ENCODE measurements at regions not wholly inside any gene's neighbourhood (a gene's known extent, or its start where the extent isn't known, plus 50 kb on each side); places are given as distances from the start of the nearest gene placed in this dataset.

DNA sequence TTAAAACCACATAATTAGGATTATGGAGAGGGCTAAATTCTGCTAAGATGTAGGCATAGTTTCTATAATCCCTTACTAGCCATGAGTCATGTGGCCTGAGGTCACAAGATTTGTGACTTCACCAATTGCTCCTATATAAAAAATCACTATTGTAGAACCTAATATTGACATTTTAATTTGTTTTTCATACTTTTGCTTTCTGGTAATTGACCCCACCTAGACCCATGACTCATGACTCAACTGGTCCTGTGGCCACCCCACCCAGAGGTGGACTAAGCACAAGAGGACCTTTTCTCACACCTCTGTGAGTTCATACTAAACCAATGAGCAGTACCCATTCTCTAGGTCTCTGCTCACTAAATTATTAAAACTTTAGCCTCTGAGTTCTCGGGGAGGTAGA lies 1567.5 kb upstream of the LRRTM1 start:
- Histone ChIP-seq H3K9me3 (ENCODE audit: control insufficient read depth in 2 of 3, low read length in 3 of 3) (no peaks in the 10 kb centered on the region), H3K27me3 (ENCODE audit: control insufficient read depth in 2 of 2, insufficient read depth in 2 of 2, low read length in 2 of 2) (no peaks in the 10 kb centered on the region), H3K4me3 (ENCODE audit: low read length) (no peak overlapping the region), H3K4me1 (ENCODE audit: control insufficient read depth in 2 of 2, insufficient read depth in 2 of 2, low read length in 2 of 2) (no peaks in the 10 kb centered on the region), H3K27ac (ENCODE audit: low read depth, low read length) (no peak overlapping the region), H3K36me3 (ENCODE audit: control insufficient read depth in 2 of 3, insufficient read depth in 3 of 3, low read length in 3 of 3) (no peaks in the 10 kb centered on the region)
- no peaks in the 10 kb centered on the region for H3K4me1 Mint-ChIP-seq
- ChIA-PET CTCF (no interaction called here), POLR2A (no interaction called here)
- intact Hi-C loops (cut with micrococcal nuclease), result no loop called here
- peaks cover 0 to 22% (median 8%) of the 10 kb centered on the region in 11 donors for H3K9me3 Mint-ChIP-seq
- ATAC-seq, result no peak
- H3K27me3 Mint-ChIP-seq, result no peaks in the 10 kb centered on the region
- no peaks in the 10 kb centered on the region for H3K36me3 Mint-ChIP-seq
- no peak overlapping the region for H3K4me3 Mint-ChIP-seq
- H3K27ac Mint-ChIP-seq, result no peak overlapping the region
- DNase-seq, result no peak

- ATAC-seq (no peak), DNase-seq (no peak)
- ChIA-PET CTCF (interaction anchor here (0.7 kb wide), 1 partner anchor 16 kb away, joined by 3 read pairs; no protein-coding TSS in a partner anchor), POLR2A (no interaction called here)
- Histone ChIP-seq H3K4me1 (ENCODE audit: control insufficient read depth in 2 of 2, insufficient read depth in 2 of 2, low read length in 2 of 2) (no peaks in the 10 kb centered on the region), H3K27ac (ENCODE audit: low read depth, low read length) (no peak overlapping the region), H3K4me3 (ENCODE audit: low read length) (no peak overlapping the region), H3K36me3 (ENCODE audit: control insufficient read depth in 2 of 3, insufficient read depth in 3 of 3, low read length in 3 of 3) (no peaks in the 10 kb centered on the region), H3K27me3 (ENCODE audit: control insufficient read depth in 2 of 2, insufficient read depth in 2 of 2, low read length in 2 of 2) (no peaks in the 10 kb centered on the region), H3K9me3 (ENCODE audit: control insufficient read depth in 2 of 3, low read length in 3 of 3) (no peaks in the 10 kb centered on the region)
- Mint-ChIP-seq H3K27me3 (no peaks in the 10 kb centered on the region), H3K27ac (no peak overlapping the region), H3K4me3 (no peak overlapping the region), H3K36me3 (no peaks in the 10 kb centered on the region), H3K4me1 (no peaks in the 10 kb centered on the region), H3K9me3 (peaks cover 2 to 18% (median 9%) of the 10 kb centered on the region in 11 donors)
- intact Hi-C loops (cut with micrococcal nuclease), result no loop called here
Measured at GRCh38 chr2:81870119-81870518, 1565.6 kb upstream of the LRRTM1 start.

- Mint-ChIP-seq H3K27ac (no peak overlapping the region), H3K27me3 (no peaks in the 10 kb centered on the region), H3K9me3 (peaks cover 0 to 23% (median 8%) of the 10 kb centered on the region in 11 donors), H3K4me3 (no peak overlapping the region), H3K4me1 (peaks cover 0 to 2% (median 0%) of the 10 kb centered on the region in 7 donors), H3K36me3 (no peaks in the 10 kb centered on the region)
- POLR2A ChIA-PET, result no interaction called here
- H3K4me3 ChIP-seq (ENCODE audit: low read length), result no peak overlapping the region
- no peak for DNase-seq
- H3K4me1 ChIP-seq (ENCODE audit: control insufficient read depth in 2 of 2, insufficient read depth in 2 of 2, low read length in 2 of 2), result no peaks in the 10 kb centered on the region
- ATAC-seq, result no peak
- intact Hi-C loops (cut with micrococcal nuclease), result no loop called here
- no peaks in the 10 kb centered on the region for H3K9me3 ChIP-seq (ENCODE audit: control insufficient read depth in 2 of 3, low read length in 3 of 3)
- H3K36me3 ChIP-seq (ENCODE audit: control insufficient read depth in 2 of 3, insufficient read depth in 3 of 3, low read length in 3 of 3), result no peaks in the 10 kb centered on the region
- no peak overlapping the region for H3K27ac ChIP-seq (ENCODE audit: low read depth, low read length)
- CTCF ChIA-PET, result no interaction called here
- no peaks in the 10 kb centered on the region for H3K27me3 ChIP-seq (ENCODE audit: control insufficient read depth in 2 of 2, insufficient read depth in 2 of 2, low read length in 2 of 2)
Measured at GRCh38 chr2:81858998-81859397, 1554.4 kb upstream of the LRRTM1 start.

- H3K4me1 ChIP-seq (ENCODE audit: control insufficient read depth in 2 of 2, insufficient read depth in 2 of 2, low read length in 2 of 2), result no peaks in the 10 kb centered on the region
- no peak for DNase-seq
- no peak overlapping the region for H3K4me3 ChIP-seq (ENCODE audit: low read length)
- Mint-ChIP-seq H3K27ac (no peak overlapping the region), H3K4me1 (no peaks in the 10 kb centered on the region), H3K27me3 (no peaks in the 10 kb centered on the region), H3K4me3 (no peak overlapping the region), H3K36me3 (no peaks in the 10 kb centered on the region), H3K9me3 (peaks cover 0 to 19% (median 3%) of the 10 kb centered on the region in 11 donors)
- no peak overlapping the region for H3K27ac ChIP-seq (ENCODE audit: low read depth, low read length)
- ChIA-PET CTCF (no interaction called here), POLR2A (no interaction called here)
- H3K9me3 ChIP-seq (ENCODE audit: control insufficient read depth in 2 of 3, low read length in 3 of 3), result no peaks in the 10 kb centered on the region
- intact Hi-C loops (cut with micrococcal nuclease), result no loop called here
- no peaks in the 10 kb centered on the region for H3K36me3 ChIP-seq (ENCODE audit: control insufficient read depth in 2 of 3, insufficient read depth in 3 of 3, low read length in 3 of 3)
- ATAC-seq, result no peak
- H3K27me3 ChIP-seq (ENCODE audit: control insufficient read depth in 2 of 2, insufficient read depth in 2 of 2, low read length in 2 of 2), result no peaks in the 10 kb centered on the region
Measured at GRCh38 chr2:81853341-81853740, 1548.8 kb upstream of the LRRTM1 start.

DNA sequence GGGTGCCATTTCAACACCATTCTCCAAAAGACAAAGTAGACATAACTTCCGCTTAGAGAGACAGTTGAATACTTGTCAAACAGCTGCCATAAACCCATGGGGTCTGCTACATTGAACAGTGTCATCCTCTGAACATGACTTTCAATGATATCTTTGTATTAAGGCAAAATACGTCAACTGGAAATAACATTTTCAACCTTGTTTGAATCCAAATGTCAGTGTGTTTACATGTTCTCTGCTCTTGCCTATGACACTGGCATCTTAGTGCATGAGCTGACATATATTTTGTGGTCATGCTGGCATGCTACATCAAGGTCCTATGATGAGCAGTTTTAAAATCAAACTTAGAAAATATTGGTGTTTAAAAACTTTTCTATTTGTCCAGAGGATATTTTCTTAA lies 1548.1 kb upstream of the LRRTM1 start:
- Histone ChIP-seq H3K4me3 (ENCODE audit: low read length) (no peak overlapping the region), H3K4me1 (ENCODE audit: control insufficient read depth in 2 of 2, insufficient read depth in 2 of 2, low read length in 2 of 2) (no peaks in the 10 kb centered on the region), H3K9me3 (ENCODE audit: control insufficient read depth in 2 of 3, low read length in 3 of 3) (no peaks in the 10 kb centered on the region), H3K36me3 (ENCODE audit: control insufficient read depth in 2 of 3, insufficient read depth in 3 of 3, low read length in 3 of 3) (no peaks in the 10 kb centered on the region), H3K27me3 (ENCODE audit: control insufficient read depth in 2 of 2, insufficient read depth in 2 of 2, low read length in 2 of 2) (no peaks in the 10 kb centered on the region), H3K27ac (ENCODE audit: low read depth, low read length) (no peak overlapping the region)
- intact Hi-C loops (cut with micrococcal nuclease), result no loop called here
- H3K4me1 Mint-ChIP-seq, result no peaks in the 10 kb centered on the region
- H3K36me3 Mint-ChIP-seq, result no peaks in the 10 kb centered on the region
- H3K9me3 Mint-ChIP-seq, result peaks cover 0 to 22% (median 3%) of the 10 kb centered on the region in 11 donors
- H3K27me3 Mint-ChIP-seq, result no peaks in the 10 kb centered on the region
- ATAC-seq (no peak), DNase-seq (no peak)
- ChIA-PET CTCF (no interaction called here), POLR2A (no interaction called here)
- no peak overlapping the region for H3K27ac Mint-ChIP-seq
- no peak overlapping the region for H3K4me3 Mint-ChIP-seq

GRCh38 chr2:81839780-81840179 lies 1535.2 kb upstream of the LRRTM1 start:
- Mint-ChIP-seq H3K27ac (no peak overlapping the region), H3K4me3 (no peak overlapping the region), H3K27me3 (no peaks in the 10 kb centered on the region), H3K36me3 (peaks cover 0 to 3% (median 0%) of the 10 kb centered on the region in 5 donors), H3K4me1 (no peaks in the 10 kb centered on the region), H3K9me3 (peaks cover 0 to 27% (median 13%) of the 10 kb centered on the region in 11 donors)
- intact Hi-C loops (cut with micrococcal nuclease), result no loop called here
- Histone ChIP-seq H3K4me3 (ENCODE audit: low read length) (no peak overlapping the region), H3K4me1 (ENCODE audit: control insufficient read depth in 2 of 2, insufficient read depth in 2 of 2, low read length in 2 of 2) (no peaks in the 10 kb centered on the region), H3K9me3 (ENCODE audit: control insufficient read depth in 2 of 3, low read length in 3 of 3) (no peaks in the 10 kb centered on the region), H3K36me3 (ENCODE audit: control insufficient read depth in 2 of 3, insufficient read depth in 3 of 3, low read length in 3 of 3) (no peaks in the 10 kb centered on the region), H3K27me3 (ENCODE audit: control insufficient read depth in 2 of 2, insufficient read depth in 2 of 2, low read length in 2 of 2) (no peaks in the 10 kb centered on the region), H3K27ac (ENCODE audit: low read depth, low read length) (no peak overlapping the region)
- POLR2A ChIA-PET, result no interaction called here
- no peak for ATAC-seq
- CTCF ChIA-PET, result no interaction called here
- no peak for DNase-seq

DNA sequence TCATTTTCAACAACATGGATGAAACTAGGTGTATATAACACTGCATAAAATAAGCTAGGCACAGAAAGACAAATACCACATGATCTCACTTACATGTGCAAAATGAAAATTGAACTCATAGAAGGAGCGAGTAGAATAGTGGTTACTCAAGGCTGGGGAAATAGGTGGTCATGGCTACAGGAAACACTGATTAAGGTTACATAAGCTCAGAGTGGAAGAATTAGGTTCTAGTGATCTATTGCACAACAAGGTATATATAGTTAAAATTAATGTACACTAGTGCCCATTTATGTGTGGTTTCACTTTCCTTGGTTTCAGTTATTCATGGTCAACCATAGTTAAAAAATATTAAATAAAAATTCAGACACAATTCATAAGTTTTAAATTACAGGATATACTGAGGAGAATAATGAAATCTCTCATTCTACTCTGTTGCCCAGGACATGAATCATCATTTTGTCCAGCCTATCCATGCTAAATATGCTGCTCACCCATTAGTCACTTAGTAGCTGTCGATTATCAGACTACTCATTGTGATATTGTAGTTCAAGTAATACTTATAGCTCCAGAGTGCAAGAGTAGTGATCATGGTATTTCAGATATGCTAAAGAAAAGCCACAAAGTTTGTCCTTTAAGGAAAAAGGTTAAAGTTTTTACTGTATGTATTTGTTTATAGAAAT lies 1530.9 kb upstream of the LRRTM1 start:
- Histone ChIP-seq H3K27me3 (ENCODE audit: control insufficient read depth in 2 of 2, insufficient read depth in 2 of 2, low read length in 2 of 2) (no peaks in the 10 kb centered on the region), H3K9me3 (ENCODE audit: control insufficient read depth in 2 of 3, low read length in 3 of 3) (peaks cover 0 to 5% (median 0%) of the 10 kb centered on the region in 3 experiments), H3K4me3 (ENCODE audit: low read length) (no peak overlapping the region), H3K36me3 (ENCODE audit: control insufficient read depth in 2 of 3, insufficient read depth in 3 of 3, low read length in 3 of 3) (no peaks in the 10 kb centered on the region), H3K4me1 (ENCODE audit: control insufficient read depth in 2 of 2, insufficient read depth in 2 of 2, low read length in 2 of 2) (no peaks in the 10 kb centered on the region), H3K27ac (ENCODE audit: low read depth, low read length) (no peak overlapping the region)
- DNase-seq (no peak), ATAC-seq (no peak)
- H3K4me3 Mint-ChIP-seq, result no peak overlapping the region
- H3K36me3 Mint-ChIP-seq, result peaks cover 0 to 2% (median 0%) of the 10 kb centered on the region in 5 donors
- peaks cover 0 to 26% (median 14%) of the 10 kb centered on the region in 11 donors for H3K9me3 Mint-ChIP-seq
- no peak overlapping the region for H3K27ac Mint-ChIP-seq
- no peaks in the 10 kb centered on the region for H3K27me3 Mint-ChIP-seq
- H3K4me1 Mint-ChIP-seq, result no peaks in the 10 kb centered on the region
- CTCF ChIA-PET, result no interaction called here
- POLR2A ChIA-PET, result no interaction called here
- intact Hi-C loops (cut with micrococcal nuclease), result no loop called here
